HepG2 (cell line): ENCODE measurements at regions not wholly inside any gene's neighbourhood (a gene's known extent, or its start where the extent isn't known, plus 50 kb on each side); places are given as distances from the start of the nearest gene placed in this dataset.

Experiments
- ARNTL ChIP-seq: sonication (generic); formaldehyde crosslinking; IDR thresholded peaks from 2 replicates; pipeline ENCODE4 v1.4.0; 2020; ENCODE audit warnings: mild to moderate bottlenecking, missing genetic modification reagents
- EP300 ChIP-seq, 3 experiments: sonication (generic) in 1 of 3; formaldehyde crosslinking in 1 of 3; IDR thresholded peaks; 2 replicates each; pipeline versions ENCODE4 v1.5.1 to v1.6.1; 2011 to 2020; ENCODE audit warnings: low read depth in 2 of 3, low read length in 2 of 3, borderline replicate concordance in 1 of 3, improper control_type of control experiment in 1 of 3, mild to moderate bottlenecking in 1 of 3, missing genetic modification reagents in 1 of 3, moderate library complexity in 1 of 3
- FOSL1 ChIP-seq: sonication (generic); formaldehyde crosslinking; IDR thresholded peaks from 2 replicates; pipeline ENCODE4 v1.9.0; 2021; ENCODE audit warnings: missing genetic modification reagents, borderline replicate concordance
- HMG20A ChIP-seq: IDR thresholded peaks from 2 replicates; pipeline ENCODE4 v1.6.1; 2016; ENCODE audit warnings: borderline replicate concordance
- HNF4G ChIP-seq, 2 experiments: sonication (generic) in 1 of 2; formaldehyde crosslinking in 1 of 2; IDR thresholded peaks; 2 replicates each; pipeline versions ENCODE4 v1.4.0 to v1.6.1; 2011 to 2020; ENCODE audit warnings: borderline replicate concordance in 2 of 2, low read depth in 2 of 2, mild to moderate bottlenecking in 2 of 2, low read length in 1 of 2, missing genetic modification reagents in 1 of 2, moderate library complexity in 1 of 2
- JDP2 ChIP-seq: sonication (generic); formaldehyde crosslinking; IDR thresholded peaks from 2 replicates; pipeline ENCODE4 v1.8.1; 2022; ENCODE audit warnings: missing genetic modification reagents, borderline replicate concordance
- PAF1 ChIP-seq: IDR thresholded peaks from 2 replicates; pipeline ENCODE4 v1.6.1; 2016; ENCODE audit warnings: missing genetic modification reagents, missing compliant biosample characterization
- PLRG1 ChIP-seq: fragments of 450-650 bp; conservative IDR thresholded peaks from 2 replicates; pipeline ENCODE4 v1.6.1; 2016
- SIX1 ChIP-seq: sonication (generic); formaldehyde crosslinking; IDR thresholded peaks from 2 replicates; pipeline ENCODE4 v1.4.0; 2020; ENCODE audit warnings: missing genetic modification reagents, borderline replicate concordance
- TAF15 ChIP-seq: fragments of 200-400 bp; formaldehyde crosslinking; IDR thresholded peaks from one replicate; pipeline ENCODE4 v1.6.1; 2018; ENCODE audit warnings: mild to moderate bottlenecking, low read depth, low read length; ENCODE audit not compliant: poor library complexity, severe bottlenecking
- WIZ ChIP-seq: sonication (generic); formaldehyde crosslinking; IDR thresholded peaks from 2 replicates; pipeline ENCODE4 v1.5.1; 2020; ENCODE audit warnings: mild to moderate bottlenecking, missing genetic modification reagents
- ZNF101 ChIP-seq: sonication (generic); formaldehyde crosslinking; IDR thresholded peaks from 2 replicates; pipeline ENCODE4 v1.4.0; 2020; ENCODE audit warnings: mild to moderate bottlenecking, low read depth, missing genetic modification reagents, borderline replicate concordance
- ZNF234 ChIP-seq: sonication (generic); formaldehyde crosslinking; conservative IDR thresholded peaks from 2 replicates; pipeline ENCODE4 v1.5.1; 2020; ENCODE audit warnings: mild to moderate bottlenecking, missing genetic modification reagents
- ZNF24 ChIP-seq: fragments of 450-650 bp; IDR thresholded peaks from 2 replicates; pipeline ENCODE4 v1.6.1; 2017; ENCODE audit warnings: antibody characterized with exemption, mild to moderate bottlenecking
- ZNF251 ChIP-seq: sonication (generic); formaldehyde crosslinking; IDR thresholded peaks from 2 replicates; pipeline ENCODE4 v1.9.0; 2021; ENCODE audit warnings: mild to moderate bottlenecking, missing genetic modification reagents
- ZNF33B ChIP-seq: sonication (generic); formaldehyde crosslinking; IDR thresholded peaks from 2 replicates; pipeline ENCODE4 v1.5.1; 2020; ENCODE audit warnings: mild to moderate bottlenecking, missing genetic modification reagents
- ZNF562 ChIP-seq: sonication (generic); formaldehyde crosslinking; IDR thresholded peaks from 2 replicates; pipeline ENCODE4 v1.8.0; 2022; ENCODE audit warnings: missing genetic modification reagents, borderline replicate concordance
- ZNF598 ChIP-seq: sonication (generic); formaldehyde crosslinking; IDR thresholded peaks from 2 replicates; pipeline ENCODE4 v1.5.1; 2020; ENCODE audit warnings: mild to moderate bottlenecking, missing genetic modification reagents, borderline replicate concordance
- ZNF761 ChIP-seq: sonication (generic); formaldehyde crosslinking; conservative IDR thresholded peaks from 2 replicates; pipeline ENCODE4 v1.4.0; 2020; ENCODE audit warnings: mild to moderate bottlenecking, missing genetic modification reagents
- ZNF766 ChIP-seq: sonication (generic); formaldehyde crosslinking; IDR thresholded peaks from 2 replicates; pipeline ENCODE4 v1.5.0; 2020; ENCODE audit warnings: missing genetic modification reagents, borderline replicate concordance
- ZNF775 ChIP-seq: sonication (generic); formaldehyde crosslinking; IDR thresholded peaks from 2 replicates; pipeline ENCODE4 v1.4.0; 2020; ENCODE audit warnings: missing genetic modification reagents, mild to moderate bottlenecking, moderate library complexity, borderline replicate concordance
- ZSCAN9 ChIP-seq: IDR thresholded peaks from 2 replicates; pipeline ENCODE4 v1.6.1; 2016; ENCODE audit warnings: borderline replicate concordance
- TF ChIP-seq, protein P1 (sequence below): sonication (generic); formaldehyde crosslinking; IDR thresholded peaks from 2 replicates; pipeline ENCODE4 v1.8.0; 2022; ENCODE audit warnings: mild to moderate bottlenecking, missing genetic modification reagents, moderate library complexity
- TF ChIP-seq, protein P2 (sequence below): IDR thresholded peaks from 2 replicates; pipeline ENCODE4 v1.6.1; 2016; ENCODE audit warnings: missing genetic modification reagents, missing compliant biosample characterization
- TF ChIP-seq, protein P3 (sequence below): IDR thresholded peaks from 2 replicates; pipeline ENCODE4 v1.6.1; 2016; ENCODE audit warnings: control low read depth
- TF ChIP-seq, protein P4 (sequence below): sonication (generic); formaldehyde crosslinking; IDR thresholded peaks from 2 replicates; pipeline ENCODE4 v1.8.1; 2023; ENCODE audit warnings: mild to moderate bottlenecking, missing genetic modification reagents
- TF ChIP-seq, protein P5 (sequence below): sonication (generic); formaldehyde crosslinking; IDR thresholded peaks from 2 replicates; pipeline ENCODE4 v1.4.0; 2020; ENCODE audit warnings: missing genetic modification reagents

DNA sequence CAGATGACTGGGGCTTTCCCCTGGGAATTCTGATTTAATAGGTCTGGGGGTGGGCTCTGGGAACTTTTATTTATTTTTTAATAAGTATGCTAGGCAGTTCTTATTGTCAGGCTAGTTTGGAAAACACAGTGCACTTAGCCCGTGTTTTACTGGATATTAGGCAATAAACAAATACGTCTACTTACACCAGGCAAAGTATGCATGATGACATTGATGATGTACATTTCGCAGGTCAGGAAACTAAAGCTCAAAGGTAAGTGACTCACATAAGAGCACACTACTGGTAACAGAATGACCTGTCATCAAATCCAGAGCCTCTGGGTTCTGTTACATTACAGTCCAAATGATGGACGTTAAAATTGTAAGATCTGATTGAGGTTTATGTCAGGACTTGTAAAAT, 144.4 kb upstream of the EXOC2 start (continued):
- TF ChIP-seq WIZ (CRISPR knock-in tag) (no peak), ZNF766 (CRISPR knock-in tag) (no peak), ZNF101 (CRISPR knock-in tag) (no peak), SIX1 (no peak), ZNF562 (CRISPR knock-in tag) (no peak), PAF1 (no peak), ZNF761 (CRISPR knock-in tag) (no peak), ZSCAN9 (CRISPR knock-in tag) (no peak), ZNF775 (no peak), ZNF234 (no peak), ZNF598 (CRISPR knock-in tag) (no peak), ZNF251 (CRISPR knock-in tag) (no peak), JDP2 (no peak), TAF15 (no peak), HNF4G (IDR thresholded peaks at IDR 0.05; ENCODE audit: borderline replicate concordance, low read depth, low read length) (peak; percentile 44; the same call in 1 of the 2 replicates), HNF4G (CRISPR knock-in tag; IDR thresholded peaks at IDR 0.05; ENCODE audit: borderline replicate concordance, low read depth) (no peak), PLRG1 (no peak), HMG20A (CRISPR knock-in tag) (peak; percentile 54), ZNF24 (no peak), ZNF33B (CRISPR knock-in tag) (no peak), FOSL1 (CRISPR knock-in tag) (no peak), EP300 (IDR thresholded peaks at IDR 0.05; ENCODE audit: low read depth in 2 of 2, low read length in 2 of 2) (peak in 1 of 2 experiments; percentile 65; a peak in 2 of 4 replicates), EP300 (CRISPR knock-in tag; IDR thresholded peaks at IDR 0.05; ENCODE audit: borderline replicate concordance) (peak; percentile 25; the same call in 1 of the 2 replicates), ARNTL (CRISPR knock-in tag) (no peak)
- TF ChIP-seq, protein P1, sequence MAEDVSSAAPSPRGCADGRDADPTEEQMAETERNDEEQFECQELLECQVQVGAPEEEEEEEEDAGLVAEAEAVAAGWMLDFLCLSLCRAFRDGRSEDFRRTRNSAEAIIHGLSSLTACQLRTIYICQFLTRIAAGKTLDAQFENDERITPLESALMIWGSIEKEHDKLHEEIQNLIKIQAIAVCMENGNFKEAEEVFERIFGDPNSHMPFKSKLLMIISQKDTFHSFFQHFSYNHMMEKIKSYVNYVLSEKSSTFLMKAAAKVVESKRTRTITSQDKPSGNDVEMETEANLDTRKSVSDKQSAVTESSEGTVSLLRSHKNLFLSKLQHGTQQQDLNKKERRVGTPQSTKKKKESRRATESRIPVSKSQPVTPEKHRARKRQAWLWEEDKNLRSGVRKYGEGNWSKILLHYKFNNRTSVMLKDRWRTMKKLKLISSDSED (CRISPR knock-in tag): no peak
- TF ChIP-seq, protein P2, sequence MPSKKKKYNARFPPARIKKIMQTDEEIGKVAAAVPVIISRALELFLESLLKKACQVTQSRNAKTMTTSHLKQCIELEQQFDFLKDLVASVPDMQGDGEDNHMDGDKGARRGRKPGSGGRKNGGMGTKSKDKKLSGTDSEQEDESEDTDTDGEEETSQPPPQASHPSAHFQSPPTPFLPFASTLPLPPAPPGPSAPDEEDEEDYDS (CRISPR knock-in tag): no peak
- TF ChIP-seq, protein P3, sequence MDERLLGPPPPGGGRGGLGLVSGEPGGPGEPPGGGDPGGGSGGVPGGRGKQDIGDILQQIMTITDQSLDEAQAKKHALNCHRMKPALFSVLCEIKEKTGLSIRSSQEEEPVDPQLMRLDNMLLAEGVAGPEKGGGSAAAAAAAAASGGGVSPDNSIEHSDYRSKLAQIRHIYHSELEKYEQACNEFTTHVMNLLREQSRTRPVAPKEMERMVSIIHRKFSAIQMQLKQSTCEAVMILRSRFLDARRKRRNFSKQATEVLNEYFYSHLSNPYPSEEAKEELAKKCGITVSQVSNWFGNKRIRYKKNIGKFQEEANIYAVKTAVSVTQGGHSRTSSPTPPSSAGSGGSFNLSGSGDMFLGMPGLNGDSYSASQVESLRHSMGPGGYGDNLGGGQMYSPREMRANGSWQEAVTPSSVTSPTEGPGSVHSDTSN (CRISPR knock-in tag): no peak
- TF ChIP-seq, protein P4, sequence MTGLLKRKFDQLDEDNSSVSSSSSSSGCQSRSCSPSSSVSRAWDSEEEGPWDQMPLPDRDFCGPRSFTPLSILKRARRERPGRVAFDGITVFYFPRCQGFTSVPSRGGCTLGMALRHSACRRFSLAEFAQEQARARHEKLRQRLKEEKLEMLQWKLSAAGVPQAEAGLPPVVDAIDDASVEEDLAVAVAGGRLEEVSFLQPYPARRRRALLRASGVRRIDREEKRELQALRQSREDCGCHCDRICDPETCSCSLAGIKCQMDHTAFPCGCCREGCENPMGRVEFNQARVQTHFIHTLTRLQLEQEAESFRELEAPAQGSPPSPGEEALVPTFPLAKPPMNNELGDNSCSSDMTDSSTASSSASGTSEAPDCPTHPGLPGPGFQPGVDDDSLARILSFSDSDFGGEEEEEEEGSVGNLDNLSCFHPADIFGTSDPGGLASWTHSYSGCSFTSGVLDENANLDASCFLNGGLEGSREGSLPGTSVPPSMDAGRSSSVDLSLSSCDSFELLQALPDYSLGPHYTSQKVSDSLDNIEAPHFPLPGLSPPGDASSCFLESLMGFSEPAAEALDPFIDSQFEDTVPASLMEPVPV (CRISPR knock-in tag): no peak
- TF ChIP-seq, protein P5, sequence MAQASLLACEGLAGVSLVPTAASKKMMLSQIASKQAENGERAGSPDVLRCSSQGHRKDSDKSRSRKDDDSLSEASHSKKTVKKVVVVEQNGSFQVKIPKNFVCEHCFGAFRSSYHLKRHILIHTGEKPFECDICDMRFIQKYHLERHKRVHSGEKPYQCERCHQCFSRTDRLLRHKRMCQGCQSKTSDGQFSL: no peak
